GM12878 (cell line): ENCODE measurements at regions not wholly inside any gene's neighbourhood (a gene's known extent, or its start where the extent isn't known, plus 50 kb on each side); places are given as distances from the start of the nearest gene placed in this dataset.

Source experiments
- ATAC-seq: fragments of 200-7000 bp; cut with Tn5 transposase; 3 replicates; pipeline ENCODE4 v1.9.1; 2020; ENCODE audit warnings: mild to moderate bottlenecking, moderate library complexity
- BruUV-seq: library from RNA; stranded (reverse); fragments of 400-500 nt; replicated peaks from 2 replicates; lab custom pipeline; 2021; lab: Mats Ljungman, UMichigan
- CTCF ChIA-PET: fragments of 300-600 bp; sonication (Branson Sonifier 250); formaldehyde crosslinking; extraction: SDS; loops from one replicate; lab custom pipeline; 2021; ENCODE audit warnings: inconsistent platforms; lab: Yijun Ruan, JAX
- POLR2A ChIA-PET: fragments of 350-600 bp; formaldehyde crosslinking; extraction: SDS; loops from one replicate; lab custom pipeline; 2021; ENCODE audit warnings: inconsistent platforms; lab: Charles Lee
- RAD21 ChIA-PET: fragments of 300-600 bp; sonication (Branson Sonifier 250); formaldehyde crosslinking; loops from one replicate; lab custom pipeline; 2023; ENCODE audit warnings: antibody characterized with exemption; ENCODE audit not compliant: unreplicated experiment; lab: Charles Lee
- SMC1A ChIA-PET: fragments of 300-600 bp; sonication (Branson Sonifier 250); formaldehyde crosslinking; loops from one replicate; lab custom pipeline; 2023; ENCODE audit not compliant: unreplicated experiment, uncharacterized antibody; lab: Charles Lee
- DNase-seq: peaks from one replicate; pipeline ENCODE4 v3.0.0-alpha.2; 2011; ENCODE audit warnings: low read depth, low spot score
- FAIRE-seq: peaks from 3 replicates; lab custom pipeline; 2011; peaks lifted over from hg19 to GRCh38; lab: Jason Lieb, UNC
- H2AFZ ChIP-seq: 2 replicates; pipeline ENCODE4 v1.6.0; 2011; ENCODE audit warnings: low read depth, low read length, control low read depth; ENCODE audit not compliant: control insufficient read depth
- H3K27ac ChIP-seq: 2 replicates; pipeline ENCODE4 v1.5.1; 2011; ENCODE audit warnings: control low read depth; ENCODE audit not compliant: control insufficient read depth, insufficient read depth
- H3K27me3 ChIP-seq, 2 experiments: replicated peaks in 1 of 2; 2 replicates each; pipeline versions ENCODE4 v1.6.0 to v1.6.1; 2011; ENCODE audit warnings: low read length in 1 of 2; ENCODE audit not compliant: control insufficient read depth in 2 of 2, insufficient read depth in 2 of 2
- H3K36me3 ChIP-seq, 2 experiments: 2 replicates each; pipeline ENCODE4 v1.5.1; 2011; ENCODE audit warnings: low read length in 1 of 2; ENCODE audit not compliant: control insufficient read depth in 2 of 2, insufficient read depth in 2 of 2
- H3K4me1 ChIP-seq: 2 replicates; pipeline ENCODE4 v1.6.1; 2011; ENCODE audit warnings: mild to moderate bottlenecking, low read length, moderate library complexity, mixed read lengths; ENCODE audit not compliant: control insufficient read depth, insufficient read depth
- H3K4me2 ChIP-seq: 2 replicates; pipeline ENCODE4 v1.6.0; 2011; ENCODE audit warnings: control low read depth; ENCODE audit not compliant: control insufficient read depth, insufficient read depth
- H3K4me3 ChIP-seq: fragments of 200-600 bp; sonication (generic); 2 replicates; pipeline ENCODE4 v1.5.1; 2016
- H3K79me2 ChIP-seq: 2 replicates; pipeline ENCODE4 v1.6.0; 2011; ENCODE audit warnings: low read length; ENCODE audit not compliant: control insufficient read depth, insufficient read depth
- H3K9ac ChIP-seq: 2 replicates; pipeline ENCODE4 v1.8.0; 2011; ENCODE audit warnings: low read length, control low read depth, mixed read lengths; ENCODE audit not compliant: control insufficient read depth, insufficient read depth
- H3K9me3 ChIP-seq: replicated peaks from 3 replicates; pipeline ENCODE4 v1.5.1; 2011; ENCODE audit warnings: mild to moderate bottlenecking, low read length; ENCODE audit not compliant: control insufficient read depth, insufficient read depth
- H4K20me1 ChIP-seq: 2 replicates; pipeline ENCODE4 v1.6.0; 2011; ENCODE audit not compliant: control insufficient read depth, insufficient read depth
- GATAD2B ChIP-seq: fragments of 450-650 bp; conservative IDR thresholded peaks from 2 replicates; pipeline ENCODE4 v1.6.1; 2017; ENCODE audit warnings: low read depth, mild to moderate bottlenecking, moderate library complexity
- HDAC6 ChIP-seq: fragments of 200-600 bp; sonication (generic); IDR thresholded peaks from one replicate; pipeline ENCODE4 v1.8.0; 2017; ENCODE audit warnings: antibody characterized with exemption; ENCODE audit not compliant: unreplicated experiment
- IKZF2 ChIP-seq, 2 experiments: fragments of 450-650 bp; IDR thresholded peaks; 2 replicates each; pipeline ENCODE4 v1.6.1; 2017; ENCODE audit warnings: mild to moderate bottlenecking in 2 of 2, moderate library complexity in 2 of 2
- KLF5 ChIP-seq: fragments of 450-650 bp; IDR thresholded peaks from 2 replicates; pipeline ENCODE4 v1.6.1; 2014; ENCODE audit warnings: mild to moderate bottlenecking; ENCODE audit not compliant: partially characterized antibody
- POLR2AphosphoS5 ChIP-seq: IDR thresholded peaks from 2 replicates; pipeline ENCODE4 v1.6.1; 2011; ENCODE audit warnings: mild to moderate bottlenecking, low read length, inconsistent platforms
- SIN3A ChIP-seq: IDR thresholded peaks from 2 replicates; pipeline ENCODE4 v1.6.1; 2012; ENCODE audit warnings: low read depth, low read length, improper control_type of control experiment
- SUPT20H ChIP-seq: IDR thresholded peaks from 2 replicates; pipeline ENCODE4 v1.6.1; 2011; ENCODE audit warnings: low read depth, mild to moderate bottlenecking, low read length, moderate library complexity, borderline replicate concordance; ENCODE audit not compliant: control insufficient read depth
- WGBS: methylation state at CpG from one replicate; pipeline ENCODE4 v1.1.6; 2016; ENCODE audit warnings: low lambda C conversion rate; ENCODE audit not compliant: insufficient replicate concordance, insufficient coverage; ENCODE audit errors: missing lambda C conversion rate; 5-methylcytosine and 5-hydroxymethylcytosine counted together
- in situ Hi-C: fragments of 300-500 bp; cut with MboI; formaldehyde crosslinking; loops from 9 replicates; pipeline ENCODE4 v1.14.3; 2018; ENCODE audit warnings: mixed read lengths
- intact Hi-C: fragments of 100-400 bp; cut with micrococcal nuclease; formaldehyde crosslinking; loops from one replicate; pipeline ENCODE4 v1.14.2; 2022; ENCODE audit not compliant: unreplicated experiment
- TF ChIP-seq, protein P1 (sequence below): IDR thresholded peaks from 2 replicates; pipeline ENCODE4 v1.6.1; 2011; ENCODE audit warnings: low read depth, low read length, improper control_type of control experiment, borderline replicate concordance
- TF ChIP-seq, protein P2 (sequence below): IDR thresholded peaks from 2 replicates; pipeline ENCODE4 v1.6.1; 2011; ENCODE audit warnings: borderline replicate concordance, low read depth, mild to moderate bottlenecking, moderate library complexity, mixed read lengths, low read length; ENCODE audit not compliant: insufficient read depth; ENCODE audit errors: extremely low read length
- TF ChIP-seq, protein P3 (sequence below): fragments of 450-650 bp; IDR thresholded peaks from 2 replicates; pipeline ENCODE4 v1.6.1; 2017; ENCODE audit warnings: mild to moderate bottlenecking, moderate library complexity
- TF ChIP-seq, protein P4 (sequence below): fragments of 450-650 bp; formaldehyde crosslinking; IDR thresholded peaks from 2 replicates; pipeline ENCODE4 v1.5.0; 2022; ENCODE audit warnings: mild to moderate bottlenecking, missing genetic modification characterization

DNA sequence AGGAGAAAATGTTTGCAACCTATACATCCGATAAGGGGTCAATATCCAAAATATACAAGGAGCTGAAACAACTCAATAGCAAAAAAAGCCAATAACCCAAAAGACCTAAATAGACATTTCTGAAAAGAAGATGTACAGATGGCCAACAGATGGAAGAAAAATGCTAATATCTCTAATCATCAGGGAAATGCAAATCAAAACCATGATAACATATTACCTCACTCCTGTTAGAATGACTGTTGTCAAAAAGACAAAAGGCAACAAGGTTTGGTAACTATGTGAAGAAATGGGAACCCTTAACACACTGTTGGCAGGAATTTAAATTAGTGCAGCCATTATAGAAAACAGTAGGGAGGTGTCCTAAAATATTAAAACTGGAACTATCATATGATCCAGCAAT lies 74.7 kb downstream of the LEPR start (continued):
- TF ChIP-seq, protein P1, sequence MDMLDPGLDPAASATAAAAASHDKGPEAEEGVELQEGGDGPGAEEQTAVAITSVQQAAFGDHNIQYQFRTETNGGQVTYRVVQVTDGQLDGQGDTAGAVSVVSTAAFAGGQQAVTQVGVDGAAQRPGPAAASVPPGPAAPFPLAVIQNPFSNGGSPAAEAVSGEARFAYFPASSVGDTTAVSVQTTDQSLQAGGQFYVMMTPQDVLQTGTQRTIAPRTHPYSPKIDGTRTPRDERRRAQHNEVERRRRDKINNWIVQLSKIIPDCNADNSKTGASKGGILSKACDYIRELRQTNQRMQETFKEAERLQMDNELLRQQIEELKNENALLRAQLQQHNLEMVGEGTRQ, result no peak
- TF ChIP-seq, protein P2, sequence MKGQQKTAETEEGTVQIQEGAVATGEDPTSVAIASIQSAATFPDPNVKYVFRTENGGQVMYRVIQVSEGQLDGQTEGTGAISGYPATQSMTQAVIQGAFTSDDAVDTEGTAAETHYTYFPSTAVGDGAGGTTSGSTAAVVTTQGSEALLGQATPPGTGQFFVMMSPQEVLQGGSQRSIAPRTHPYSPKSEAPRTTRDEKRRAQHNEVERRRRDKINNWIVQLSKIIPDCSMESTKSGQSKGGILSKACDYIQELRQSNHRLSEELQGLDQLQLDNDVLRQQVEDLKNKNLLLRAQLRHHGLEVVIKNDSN, result no peak
- TF ChIP-seq, protein P3, sequence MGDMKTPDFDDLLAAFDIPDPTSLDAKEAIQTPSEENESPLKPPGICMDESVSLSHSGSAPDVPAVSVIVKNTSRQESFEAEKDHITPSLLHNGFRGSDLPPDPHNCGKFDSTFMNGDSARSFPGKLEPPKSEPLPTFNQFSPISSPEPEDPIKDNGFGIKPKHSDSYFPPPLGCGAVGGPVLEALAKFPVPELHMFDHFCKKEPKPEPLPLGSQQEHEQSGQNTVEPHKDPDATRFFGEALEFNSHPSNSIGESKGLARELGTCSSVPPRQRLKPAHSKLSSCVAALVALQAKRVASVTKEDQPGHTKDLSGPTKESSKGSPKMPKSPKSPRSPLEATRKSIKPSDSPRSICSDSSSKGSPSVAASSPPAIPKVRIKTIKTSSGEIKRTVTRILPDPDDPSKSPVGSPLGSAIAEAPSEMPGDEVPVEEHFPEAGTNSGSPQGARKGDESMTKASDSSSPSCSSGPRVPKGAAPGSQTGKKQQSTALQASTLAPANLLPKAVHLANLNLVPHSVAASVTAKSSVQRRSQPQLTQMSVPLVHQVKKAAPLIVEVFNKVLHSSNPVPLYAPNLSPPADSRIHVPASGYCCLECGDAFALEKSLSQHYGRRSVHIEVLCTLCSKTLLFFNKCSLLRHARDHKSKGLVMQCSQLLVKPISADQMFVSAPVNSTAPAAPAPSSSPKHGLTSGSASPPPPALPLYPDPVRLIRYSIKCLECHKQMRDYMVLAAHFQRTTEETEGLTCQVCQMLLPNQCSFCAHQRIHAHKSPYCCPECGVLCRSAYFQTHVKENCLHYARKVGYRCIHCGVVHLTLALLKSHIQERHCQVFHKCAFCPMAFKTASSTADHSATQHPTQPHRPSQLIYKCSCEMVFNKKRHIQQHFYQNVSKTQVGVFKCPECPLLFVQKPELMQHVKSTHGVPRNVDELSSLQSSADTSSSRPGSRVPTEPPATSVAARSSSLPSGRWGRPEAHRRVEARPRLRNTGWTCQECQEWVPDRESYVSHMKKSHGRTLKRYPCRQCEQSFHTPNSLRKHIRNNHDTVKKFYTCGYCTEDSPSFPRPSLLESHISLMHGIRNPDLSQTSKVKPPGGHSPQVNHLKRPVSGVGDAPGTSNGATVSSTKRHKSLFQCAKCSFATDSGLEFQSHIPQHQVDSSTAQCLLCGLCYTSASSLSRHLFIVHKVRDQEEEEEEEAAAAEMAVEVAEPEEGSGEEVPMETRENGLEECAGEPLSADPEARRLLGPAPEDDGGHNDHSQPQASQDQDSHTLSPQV, result no peak
- no peak for TF ChIP-seq HDAC6

DNA sequence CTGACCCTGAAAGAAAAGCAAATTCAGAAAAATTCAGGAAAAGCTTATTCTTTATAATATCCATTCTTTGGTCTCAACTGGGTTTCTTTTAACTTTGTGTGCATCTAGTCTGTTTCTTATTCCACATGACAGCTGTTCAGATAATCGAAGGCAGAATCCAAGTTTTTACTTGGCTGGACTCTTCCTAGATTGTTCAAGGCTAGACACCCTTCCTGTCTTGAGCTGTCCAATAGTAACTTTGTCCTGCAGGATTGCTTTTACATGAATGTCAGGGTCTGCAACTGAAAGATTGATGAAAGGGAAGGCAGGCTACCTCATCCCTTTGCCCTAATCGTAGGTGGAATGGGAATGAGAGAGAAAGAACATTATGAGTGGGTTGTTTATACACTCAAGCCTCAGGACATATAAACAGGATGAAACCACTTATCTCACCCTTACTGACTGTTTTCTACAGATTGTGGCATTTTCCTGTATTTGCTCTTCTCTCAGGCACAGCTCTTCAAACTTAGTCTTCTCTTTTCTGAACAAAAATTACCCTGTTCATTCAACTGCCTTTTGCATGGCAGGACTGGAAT lies 76.9 kb downstream of the LEPR start:
- CTCF ChIA-PET, result interaction anchor here (1.6 kb wide), 1 partner anchor 38 kb away, joined by 3 read pairs; no protein-coding TSS in a partner anchor
- WGBS, result 5% methylated on average over 2 of the region's 2 CpGs

More for the DNA sequence above, 76.9 kb downstream of the LEPR start:
- TF ChIP-seq KLF5 (no peak), SIN3A (no peak), GATAD2B (no peak), SUPT20H (no peak), IKZF2 (IDR thresholded peaks at IDR 0.05) (no peak), POLR2AphosphoS5 (no peak)
- TF ChIP-seq, protein P4, sequence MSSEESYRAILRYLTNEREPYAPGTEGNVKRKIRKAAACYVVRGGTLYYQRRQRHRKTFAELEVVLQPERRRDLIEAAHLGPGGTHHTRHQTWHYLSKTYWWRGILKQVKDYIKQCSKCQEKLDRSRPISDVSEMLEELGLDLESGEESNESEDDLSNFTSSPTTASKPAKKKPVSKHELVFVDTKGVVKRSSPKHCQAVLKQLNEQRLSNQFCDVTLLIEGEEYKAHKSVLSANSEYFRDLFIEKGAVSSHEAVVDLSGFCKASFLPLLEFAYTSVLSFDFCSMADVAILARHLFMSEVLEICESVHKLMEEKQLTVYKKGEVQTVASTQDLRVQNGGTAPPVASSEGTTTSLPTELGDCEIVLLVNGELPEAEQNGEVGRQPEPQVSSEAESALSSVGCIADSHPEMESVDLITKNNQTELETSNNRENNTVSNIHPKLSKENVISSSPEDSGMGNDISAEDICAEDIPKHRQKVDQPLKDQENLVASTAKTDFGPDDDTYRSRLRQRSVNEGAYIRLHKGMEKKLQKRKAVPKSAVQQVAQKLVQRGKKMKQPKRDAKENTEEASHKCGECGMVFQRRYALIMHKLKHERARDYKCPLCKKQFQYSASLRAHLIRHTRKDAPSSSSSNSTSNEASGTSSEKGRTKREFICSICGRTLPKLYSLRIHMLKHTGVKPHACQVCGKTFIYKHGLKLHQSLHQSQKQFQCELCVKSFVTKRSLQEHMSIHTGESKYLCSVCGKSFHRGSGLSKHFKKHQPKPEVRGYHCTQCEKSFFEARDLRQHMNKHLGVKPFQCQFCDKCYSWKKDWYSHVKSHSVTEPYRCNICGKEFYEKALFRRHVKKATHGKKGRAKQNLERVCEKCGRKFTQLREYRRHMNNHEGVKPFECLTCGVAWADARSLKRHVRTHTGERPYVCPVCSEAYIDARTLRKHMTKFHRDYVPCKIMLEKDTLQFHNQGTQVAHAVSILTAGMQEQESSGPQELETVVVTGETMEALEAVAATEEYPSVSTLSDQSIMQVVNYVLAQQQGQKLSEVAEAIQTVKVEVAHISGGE (CRISPR knock-in tag), result no peak
- ChIA-PET SMC1A (interaction anchor here (1.3 kb wide), 1 partner anchor 17 kb away, joined by 3 read pairs; no protein-coding TSS in a partner anchor), POLR2A (no interaction called here), RAD21 (no interaction called here)
- Histone ChIP-seq H4K20me1 (no peaks in the 10 kb centered on the region), H3K79me2 (no peaks in the 10 kb centered on the region), H3K4me1 (no peaks in the 10 kb centered on the region), H3K27ac (no peak overlapping the region), H3K4me2 (no peak overlapping the region), H3K36me3 (no peaks in the 10 kb centered on the region), H3K9ac (no peak overlapping the region), H3K9me3 (no peaks in the 10 kb centered on the region), H2AFZ (no peak overlapping the region), H3K27me3 (no peaks in the 10 kb centered on the region), H3K4me3 (no peak overlapping the region)
- no peak for ATAC-seq
- intact Hi-C loops, result no loop called here
- in situ Hi-C loops, result no loop called here
- BruUV-seq, result no TSS peak
- no peak for DNase-seq
- no peak for FAIRE-seq
